GM19324 (cell line): ENCODE measurements at regions not wholly inside any gene's neighbourhood (a gene's known extent, or its start where the extent isn't known, plus 50 kb on each side); places are given as distances from the start of the nearest gene placed in this dataset.

ENCODE experiments used
- ATAC-seq: cut with Tn5 transposase; IDR thresholded peaks from one replicate; pipeline ENCODE4 v1.9.1; 2021; ENCODE audit warnings: mild to moderate bottlenecking, moderate library complexity; ENCODE audit not compliant: unreplicated experiment, low FRiP score

GRCh38 chr3:16658004-16658924 lies 53.0 kb upstream of the DAZL start:
- ATAC-seq, result no peak

GRCh38 chr3:16658925-16659793 lies 53.9 kb upstream of the DAZL start:
- no peak for ATAC-seq

GRCh38 chr3:16663854-16664712 lies 58.9 kb upstream of the DAZL start:
- no peak for ATAC-seq

- ATAC-seq, result no peak
Measured at GRCh38 chr3:16665282-16665741, 60.1 kb upstream of the DAZL start.

- no peak for ATAC-seq
Measured at GRCh38 chr3:16666206-16666605, 61.0 kb upstream of the DAZL start.

GRCh38 chr3:16667633-16668032 lies 62.4 kb upstream of the DAZL start:
- no peak for ATAC-seq

- no peak for ATAC-seq
Measured at GRCh38 chr3:16668776-16669545, 63.7 kb upstream of the DAZL start.

- ATAC-seq, result no peak
Measured at GRCh38 chr3:16670191-16670590, 65.0 kb upstream of the DAZL start.

- ATAC-seq, result no peak
Measured at GRCh38 chr3:16671690-16672089, 66.5 kb upstream of the DAZL start.

- ATAC-seq, result no peak
Measured at GRCh38 chr3:16673530-16673929, 68.3 kb upstream of the DAZL start.

- no peak for ATAC-seq
Measured at GRCh38 chr3:16675805-16676204, 70.6 kb upstream of the DAZL start.

- ATAC-seq, result no peak
Measured at GRCh38 chr3:16686679-16687078, 81.5 kb upstream of the DAZL start.

- ATAC-seq, result no peak
Measured at GRCh38 chr3:16687221-16687620, 82.0 kb upstream of the DAZL start.

- ATAC-seq, result no peak
Measured at GRCh38 chr3:16692486-16693344, 87.5 kb upstream of the DAZL start.

GRCh38 chr3:16693820-16694219 lies 88.6 kb upstream of the DAZL start:
- ATAC-seq, result no peak

- ATAC-seq, result no peak
Measured at GRCh38 chr3:16695710-16696109, 90.5 kb upstream of the DAZL start.

GRCh38 chr3:16697443-16698147 lies 92.4 kb upstream of the DAZL start:
- ATAC-seq, result no peak

GRCh38 chr3:16700651-16701050 lies 95.4 kb upstream of the DAZL start:
- no peak for ATAC-seq
